ENCODE measurements at regions not wholly inside any gene's neighbourhood (a gene's known extent, or its start where the extent isn't known, plus 50 kb on each side); places are given as distances from the start of the nearest gene placed in this dataset.
"Not testable (repeated sequence)": the region's sequence is repeated elsewhere in the genome, so short reads cannot be mapped to it uniquely, and the experiment has no call there.

DNA sequence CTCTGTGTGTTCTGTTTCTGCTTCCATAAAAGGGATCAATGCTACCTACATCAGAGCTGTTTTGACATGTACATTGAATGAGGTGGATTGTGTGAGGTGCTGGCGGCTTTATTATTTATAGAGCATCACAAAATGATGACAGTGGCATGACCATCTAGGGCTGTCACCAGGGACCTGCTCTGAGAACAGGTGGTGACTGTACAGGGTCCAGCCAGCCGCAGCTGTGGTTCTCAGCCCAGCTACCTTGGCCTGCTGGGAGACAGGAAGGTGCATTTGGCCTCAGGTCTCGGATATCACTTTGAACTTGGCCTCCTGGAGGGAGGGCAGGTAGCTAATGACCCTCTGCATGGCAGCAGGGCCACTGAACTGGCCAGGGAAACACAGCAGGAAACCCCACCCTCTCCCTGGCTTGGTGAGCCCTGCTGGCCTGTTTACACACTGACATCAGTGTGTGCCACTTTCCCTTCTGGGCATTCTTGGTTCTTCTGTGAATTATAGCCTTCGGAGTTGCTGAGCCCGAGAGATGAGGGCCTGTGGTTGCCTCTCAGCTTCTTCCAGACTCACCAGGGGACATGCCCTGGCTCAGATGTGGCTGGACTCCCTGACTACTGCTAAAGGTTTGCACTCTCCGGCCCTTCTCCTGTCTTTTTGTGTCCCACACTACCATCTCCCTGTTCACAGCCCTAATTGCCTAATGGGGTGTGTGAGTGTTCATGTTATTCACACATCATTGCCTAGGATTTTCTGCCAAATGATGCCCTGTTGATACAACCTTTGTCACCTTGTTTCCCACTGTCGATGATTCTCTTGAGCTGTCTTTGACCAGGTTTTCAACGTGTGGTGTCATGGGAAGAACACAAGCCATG lies 109.2 kb upstream of the RAB12 start:
- DNase-seq (ENCODE audit: low spot score): no peak

DNA sequence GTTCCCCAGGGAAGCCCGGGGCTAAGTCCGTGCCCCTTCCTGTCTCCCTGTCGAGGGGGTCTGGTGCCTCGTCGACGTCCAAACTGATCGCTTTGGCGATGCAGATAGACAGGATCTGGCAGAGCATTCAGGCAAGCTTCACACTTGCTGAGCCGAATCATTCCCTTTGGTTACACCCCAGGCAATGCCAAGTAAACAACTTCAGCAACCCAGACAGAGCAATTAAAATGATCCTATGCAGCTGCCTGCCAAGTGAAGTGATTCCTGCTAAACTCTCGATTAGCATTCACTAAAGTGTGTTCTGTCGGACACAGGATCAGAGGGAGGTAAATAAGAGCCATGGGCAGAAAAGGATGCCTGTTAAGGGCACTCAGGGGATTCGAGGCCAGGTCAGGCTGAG lies 108.2 kb upstream of the RAB12 start:
- DNase-seq (ENCODE audit: low spot score): no peak

DNA sequence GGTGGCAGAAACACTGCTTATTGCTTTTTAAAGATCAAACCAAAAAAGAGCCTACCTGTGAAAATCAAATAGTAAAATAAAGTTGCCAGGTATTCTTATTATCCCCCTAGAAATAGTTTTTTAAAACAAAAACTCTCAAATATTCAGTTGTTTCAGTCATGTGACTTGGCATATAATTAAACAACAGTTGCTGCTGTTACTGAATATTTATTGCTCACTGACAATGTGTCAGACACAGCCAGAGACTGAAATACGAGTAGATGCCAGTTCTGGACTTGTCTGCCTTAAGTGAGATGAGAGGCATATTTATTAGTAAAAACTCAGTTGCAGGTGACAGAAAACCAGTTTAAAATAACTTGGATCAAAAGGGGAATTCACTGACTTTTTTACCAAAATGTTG lies 106.0 kb upstream of the RAB12 start:
- DNase-seq (ENCODE audit: low spot score): no peak

DNA sequence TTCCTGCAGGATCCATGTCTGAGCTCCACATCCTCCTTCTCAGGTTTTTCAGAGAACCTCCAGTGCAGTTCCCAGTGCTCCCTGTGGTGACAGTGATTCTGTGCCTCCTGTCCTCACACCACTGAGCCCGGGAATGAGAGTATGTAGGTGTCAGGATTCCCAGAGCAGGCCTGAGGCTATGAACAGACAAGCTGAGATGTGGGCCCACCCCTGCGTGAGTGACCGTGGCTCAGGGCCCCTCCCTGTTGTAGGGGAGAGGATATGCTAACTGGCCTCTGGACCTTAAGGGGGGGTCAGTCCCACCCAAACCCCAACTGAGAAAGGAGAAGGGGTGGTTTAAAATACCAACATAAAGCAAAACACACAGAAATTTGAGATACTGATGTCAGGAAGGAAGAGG lies 104.8 kb upstream of the RAB12 start:
- DNase-seq (ENCODE audit: low spot score): no peak

DNA sequence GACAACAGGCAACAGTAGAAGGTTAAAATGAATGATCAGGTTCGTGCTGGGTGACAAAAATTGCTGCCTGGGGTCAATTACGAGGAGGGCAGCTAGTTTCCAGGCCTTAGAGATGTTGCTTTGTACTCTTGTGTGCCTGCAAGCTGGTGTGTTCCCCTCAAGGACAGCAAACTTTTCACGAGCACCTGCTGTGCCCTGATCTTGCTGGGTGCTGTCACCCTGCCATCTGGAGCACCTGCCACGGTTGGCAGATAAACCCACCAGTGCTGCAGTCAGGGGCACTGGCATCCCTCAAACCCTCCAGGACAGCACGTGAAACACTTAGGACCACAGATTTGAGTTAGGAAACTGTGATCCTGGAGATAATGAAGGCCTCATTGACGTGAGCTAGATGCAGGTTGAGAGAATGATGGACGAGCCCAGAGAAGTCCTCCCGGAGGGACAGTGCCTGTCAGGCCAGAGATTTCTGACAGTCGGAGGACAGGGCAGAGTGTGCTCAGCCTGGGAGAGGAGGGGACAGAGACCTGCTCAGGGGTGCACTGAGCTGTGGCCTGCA lies 104.3 kb upstream of the RAB12 start:
- no peak for DNase-seq (ENCODE audit: low spot score)

DNA sequence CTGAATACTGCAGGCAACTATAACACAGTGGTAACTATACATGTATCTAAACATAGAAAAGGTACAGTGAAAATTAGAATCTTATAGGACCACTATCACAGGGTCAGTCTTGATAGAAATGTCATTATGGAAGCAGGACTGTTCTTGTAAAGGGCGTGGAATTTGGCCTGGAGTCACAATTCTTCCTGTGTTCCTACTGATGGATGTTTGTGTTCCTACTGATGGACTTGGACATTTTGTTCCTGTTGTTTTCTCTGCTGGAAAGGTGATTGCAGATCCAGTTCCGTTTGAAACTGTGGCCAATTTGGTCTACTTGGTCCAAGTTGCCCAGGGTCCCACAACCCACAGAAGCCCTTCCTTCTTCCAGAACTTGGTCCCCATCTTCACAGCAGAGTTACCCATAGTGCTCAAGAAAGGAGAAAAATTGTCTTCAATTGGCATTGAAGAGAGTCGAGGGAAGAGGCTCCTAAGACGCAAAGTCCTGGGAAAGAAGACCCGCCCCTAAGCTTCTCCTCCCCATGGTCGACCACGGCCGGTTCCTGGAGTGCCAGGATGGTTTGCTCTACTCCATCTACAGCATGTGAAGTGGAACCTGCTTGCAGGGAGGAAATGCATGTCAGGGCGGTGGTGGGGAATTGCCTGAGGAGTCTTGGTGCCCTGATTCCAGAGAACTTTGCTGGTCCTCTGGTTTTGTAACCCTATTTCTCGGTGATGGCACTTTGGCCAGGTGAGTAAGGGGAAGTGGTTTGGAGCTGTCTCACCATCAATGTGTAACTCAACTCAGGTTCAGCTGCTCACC lies 102.8 kb upstream of the RAB12 start:
- DNase-seq (ENCODE audit: low spot score): no peak

DNA sequence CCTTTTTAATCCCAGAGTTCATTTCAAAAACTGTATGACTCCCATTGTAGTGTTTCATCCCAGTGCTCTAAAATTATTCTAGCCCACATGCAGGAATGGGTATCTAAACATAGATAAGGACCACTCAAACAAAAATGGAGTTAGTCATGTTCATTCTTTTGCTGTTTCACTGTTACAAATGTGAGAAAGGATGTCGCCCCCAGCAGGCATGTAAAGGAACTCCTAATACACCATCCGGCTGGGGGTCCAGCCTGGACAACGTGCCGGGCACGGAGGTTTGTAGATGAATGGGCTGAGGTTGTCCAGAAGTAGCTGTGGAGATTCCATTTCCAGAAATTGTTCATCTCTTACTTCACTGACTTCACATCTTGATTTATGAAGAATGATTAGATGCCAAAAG lies 101.9 kb upstream of the RAB12 start:
- DNase-seq (ENCODE audit: low spot score): no peak

DNA sequence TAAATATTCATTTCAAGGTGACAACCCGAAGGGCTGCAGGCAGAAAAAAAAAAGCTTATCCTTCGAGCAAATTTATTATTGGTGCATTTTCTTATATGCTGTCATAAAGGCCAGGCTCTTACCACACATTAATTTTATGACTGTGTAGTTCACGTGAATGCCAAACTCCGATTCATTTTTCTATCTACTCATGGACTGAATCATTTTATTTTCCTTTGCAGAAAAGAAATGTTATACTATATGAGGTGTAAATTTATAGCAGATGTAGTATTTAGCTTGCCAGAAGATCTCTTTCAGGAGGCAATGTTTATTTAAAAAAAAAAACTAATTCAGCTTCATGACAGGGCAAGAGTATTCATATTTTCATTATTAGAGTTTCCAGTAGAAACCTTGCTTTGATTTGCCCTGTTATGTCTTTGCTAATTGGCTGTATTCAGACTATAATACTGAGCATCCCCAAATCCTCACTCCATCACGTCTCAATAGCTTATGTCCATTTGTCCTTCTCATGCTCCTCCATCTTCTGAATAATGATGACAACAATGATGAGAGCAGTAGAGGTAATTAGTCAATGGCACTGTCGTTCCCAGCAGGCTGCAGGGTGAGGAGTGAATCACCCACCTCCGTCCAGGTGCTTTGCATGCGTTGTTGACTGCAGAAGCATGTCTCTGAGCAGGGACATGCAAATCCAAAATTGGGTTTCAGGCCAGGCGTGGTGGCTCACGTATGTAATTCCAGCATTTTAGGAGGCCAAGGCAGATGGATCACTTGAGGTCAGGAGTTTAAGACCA lies 101.1 kb upstream of the RAB12 start:
- DNase-seq (ENCODE audit: low spot score): no peak

DNA sequence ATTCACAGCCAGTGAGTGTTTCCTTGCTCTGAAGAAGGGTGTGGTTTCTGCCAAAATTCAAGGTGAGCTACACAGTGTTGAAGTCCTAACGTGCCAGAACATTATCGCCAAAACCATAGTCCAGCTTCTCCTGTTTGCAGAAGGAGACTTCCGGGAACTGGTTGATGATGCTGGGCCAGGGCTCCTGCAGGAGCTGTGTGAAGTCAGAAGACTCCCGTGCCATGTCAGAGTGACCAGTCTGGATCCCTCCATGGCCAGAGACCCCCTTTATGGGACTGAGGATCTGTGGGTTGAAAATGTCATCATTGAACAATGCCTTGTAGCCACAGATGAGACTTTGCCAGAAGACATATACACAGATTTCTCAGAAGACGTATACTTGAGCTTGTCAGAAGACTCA lies 96.0 kb upstream of the RAB12 start:
- DNase-seq (ENCODE audit: low spot score): no peak

DNA sequence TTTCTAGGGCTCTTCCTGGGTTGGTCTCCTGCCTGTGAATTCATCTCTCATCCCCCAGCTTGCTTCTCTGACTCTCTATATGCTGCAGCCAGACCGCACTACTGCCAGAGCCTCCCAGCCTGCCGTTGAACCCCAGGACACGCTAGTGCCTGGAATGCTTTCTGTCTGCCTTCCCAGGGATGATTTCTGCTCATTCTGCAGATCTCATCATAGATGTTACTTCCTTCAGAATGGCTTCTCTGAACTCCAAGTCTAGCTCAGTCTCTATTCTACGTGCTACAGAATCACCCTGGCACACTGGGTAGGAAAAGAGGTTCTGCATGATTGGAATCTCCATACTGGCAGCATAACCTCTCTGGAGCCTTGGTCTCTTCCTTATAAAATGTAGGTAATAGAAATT lies 94.8 kb upstream of the RAB12 start:
- no peak for DNase-seq (ENCODE audit: low spot score)

DNA sequence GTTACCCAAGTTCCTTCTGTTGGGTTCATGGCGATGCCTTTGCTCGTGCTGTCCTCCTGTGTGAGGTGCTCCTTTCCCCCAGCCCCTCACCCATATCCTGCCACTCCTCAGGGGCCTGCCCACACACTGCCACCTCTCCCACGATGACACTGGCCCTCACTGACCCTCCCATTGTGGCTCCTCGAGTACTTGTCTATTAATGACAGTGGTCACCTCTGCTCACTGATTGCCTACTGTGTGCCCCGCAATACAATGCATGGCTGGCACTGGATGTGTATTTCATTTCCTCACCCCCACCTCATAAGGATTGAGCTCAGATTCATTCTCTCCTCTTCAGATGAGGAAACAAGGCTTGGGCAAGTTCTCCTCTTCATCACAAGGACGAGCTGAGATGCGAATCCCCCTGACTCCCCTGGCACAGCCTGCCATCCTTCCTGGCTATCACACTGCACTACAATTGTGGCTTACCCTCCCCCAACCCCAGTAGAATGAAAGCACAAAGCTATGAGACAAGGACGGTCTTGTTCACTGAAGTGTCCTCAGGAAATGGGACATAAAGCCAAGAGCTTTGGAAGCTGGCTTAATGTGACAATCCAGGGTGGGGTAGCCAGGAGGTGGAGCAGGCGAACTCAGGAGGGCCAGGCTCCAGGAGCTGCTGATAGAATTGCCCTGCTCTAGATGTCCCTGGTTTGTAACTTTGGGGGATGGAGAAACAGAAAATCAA lies 93.9 kb upstream of the RAB12 start:
- DNase-seq (ENCODE audit: low spot score): no peak

DNA sequence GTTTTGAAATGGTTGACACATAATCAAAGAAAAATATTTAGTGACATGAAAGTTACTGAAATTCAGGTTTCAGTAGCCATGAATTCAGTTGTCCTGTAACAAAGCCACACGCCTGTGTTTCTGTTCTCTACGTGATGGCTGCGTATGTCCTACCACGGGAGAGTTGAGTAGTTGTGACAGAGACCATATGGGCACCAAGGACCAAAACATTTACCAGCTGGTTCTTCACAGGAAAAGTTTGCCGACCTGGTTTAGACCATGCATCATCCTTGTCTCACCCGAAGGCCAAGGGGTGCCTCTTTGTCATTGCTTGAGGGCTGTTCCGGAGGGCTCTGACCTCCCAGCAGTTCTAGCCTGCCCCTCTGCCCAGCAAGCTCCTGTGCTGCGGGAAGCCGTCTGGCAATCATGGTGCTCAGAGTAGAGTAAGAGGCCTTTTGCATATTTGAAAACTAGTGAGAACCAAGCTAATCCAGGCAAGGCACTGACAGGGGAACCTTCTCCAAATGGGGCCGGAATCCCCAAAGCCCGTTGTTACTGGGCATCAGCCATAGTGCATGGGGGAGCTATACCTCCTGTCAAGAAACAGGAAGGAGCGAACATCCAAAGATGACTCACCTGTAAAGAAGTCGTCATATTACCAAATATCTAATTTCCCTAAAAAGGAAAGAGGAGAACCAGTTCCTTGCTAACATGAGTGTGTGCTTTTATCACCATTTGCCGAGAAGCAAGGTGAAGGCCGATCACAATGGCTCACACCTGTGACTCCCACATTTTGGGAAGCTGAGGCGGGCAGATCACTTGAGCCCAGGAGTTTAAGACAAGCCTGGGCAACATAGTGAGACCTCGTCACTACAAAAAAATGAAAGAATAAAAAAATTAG lies 92.6 kb upstream of the RAB12 start:
- no peak for DNase-seq (ENCODE audit: low spot score)

DNA sequence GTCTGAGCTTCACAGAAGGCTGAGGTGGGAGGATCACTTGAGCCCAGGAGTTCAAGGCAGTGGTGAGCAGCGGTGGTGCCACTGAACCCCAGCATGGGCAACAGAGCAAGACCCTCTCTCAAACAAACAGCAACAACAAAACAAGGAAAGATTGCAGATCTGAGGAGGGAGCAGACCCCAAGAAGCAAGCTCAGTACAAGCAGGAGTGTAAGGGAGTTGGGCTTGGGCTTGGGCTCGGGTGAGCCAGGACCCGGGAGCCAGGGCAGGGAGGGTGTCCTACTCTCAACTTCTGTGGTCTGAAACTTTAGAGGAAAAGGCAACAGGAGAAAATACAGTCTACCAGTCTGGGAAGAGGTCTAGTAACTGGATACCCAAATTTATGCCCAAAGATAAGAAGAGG lies 92.0 kb upstream of the RAB12 start:
- no peak for DNase-seq (ENCODE audit: low spot score)

DNA sequence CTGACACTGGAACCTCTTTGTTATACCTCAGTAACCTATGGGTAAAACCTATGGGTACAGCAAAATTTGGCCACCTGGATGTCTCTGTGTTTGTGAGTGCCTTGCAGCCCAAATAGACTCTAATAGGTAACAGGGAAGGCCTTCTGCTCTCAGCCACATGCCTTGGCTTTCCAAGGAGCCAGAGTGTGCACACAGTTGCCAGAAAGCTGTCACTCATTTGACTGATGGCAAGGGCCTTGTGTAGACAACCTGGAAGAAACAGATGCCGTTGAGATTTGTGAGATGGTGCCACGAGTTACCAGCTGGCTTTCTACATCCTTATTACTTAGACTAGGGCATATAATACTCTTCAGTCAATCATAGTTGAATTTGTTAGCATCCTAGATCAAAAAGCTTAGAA lies 90.1 kb upstream of the RAB12 start:
- no peak for DNase-seq (ENCODE audit: low spot score)

DNA sequence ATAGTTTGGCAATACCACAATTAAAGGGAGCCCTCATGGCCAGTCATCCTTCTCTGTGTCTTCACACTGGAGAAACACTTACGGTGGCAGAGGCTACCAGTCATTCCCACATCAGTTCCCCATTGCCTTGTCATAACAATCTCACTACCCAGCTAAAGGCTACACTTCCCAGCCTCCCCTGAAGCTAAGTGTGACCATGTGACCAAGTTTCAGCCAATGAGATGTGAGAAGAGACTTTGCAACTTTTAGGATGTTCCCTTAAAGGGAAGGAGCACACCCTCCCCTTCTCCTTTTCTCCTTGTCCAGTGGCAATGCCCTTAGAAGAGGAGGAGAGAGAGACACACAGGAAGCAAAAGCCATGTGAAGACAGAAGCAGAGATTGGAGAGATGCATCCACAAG lies 89.0 kb upstream of the RAB12 start:
- no peak for DNase-seq (ENCODE audit: low spot score)

DNA sequence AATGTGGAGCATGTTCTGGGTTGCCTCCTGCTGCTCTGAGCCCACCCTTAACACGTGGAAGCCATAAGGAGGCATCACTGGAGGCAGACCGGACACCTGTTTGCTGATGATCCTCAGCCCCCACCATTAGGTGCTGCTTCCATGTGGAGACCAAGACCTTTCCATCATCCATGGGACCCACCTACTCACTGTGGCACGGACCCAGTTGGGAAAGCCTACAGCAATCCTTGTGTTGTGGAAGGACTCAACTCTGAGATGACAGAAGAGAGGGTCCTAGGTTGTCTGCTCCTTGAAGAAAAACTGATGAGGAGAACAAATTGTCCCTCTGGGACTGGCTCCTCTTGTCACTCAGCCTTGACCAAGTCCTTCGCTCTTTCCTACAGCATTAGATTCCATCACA lies 86.5 kb upstream of the RAB12 start:
- no peak for DNase-seq (ENCODE audit: low spot score)

DNA sequence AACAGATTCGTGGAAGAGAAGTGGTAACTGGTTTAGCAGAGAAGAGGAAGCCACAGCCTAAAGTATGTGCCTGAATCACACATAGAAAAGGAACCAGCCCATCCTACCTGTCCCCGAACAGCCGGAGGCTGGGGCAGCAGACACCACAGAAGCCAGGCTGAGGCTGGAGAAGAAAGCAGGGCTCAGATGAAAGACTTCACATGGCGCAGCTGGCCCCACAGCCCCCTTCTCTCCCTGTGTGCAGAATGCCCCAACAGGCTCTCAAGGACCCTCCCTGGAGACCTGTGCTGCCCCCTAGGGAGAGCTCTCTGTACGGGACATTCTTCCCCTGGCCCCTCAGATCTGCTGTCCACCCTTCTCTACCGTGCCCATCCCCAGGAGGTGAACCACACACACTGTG lies 83.5 kb upstream of the RAB12 start:
- no peak for DNase-seq (ENCODE audit: low spot score)

DNA sequence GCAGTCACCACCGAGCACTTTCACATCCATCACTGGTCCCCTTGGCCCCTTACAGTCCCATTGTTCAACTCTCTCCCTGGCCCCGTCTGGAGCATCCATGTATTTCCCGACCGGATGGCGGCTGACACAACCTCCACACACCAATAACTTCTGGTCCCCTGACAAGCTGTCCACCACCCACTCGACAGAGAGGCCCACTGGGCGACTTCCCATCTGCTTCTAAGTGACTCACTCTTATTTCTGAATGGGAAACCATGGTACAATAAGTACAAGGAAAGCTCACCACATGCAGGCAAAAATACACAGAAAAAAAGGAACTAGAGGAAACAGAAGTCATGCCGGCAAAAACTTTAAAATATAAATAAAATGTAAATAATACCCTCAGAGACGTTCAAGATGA lies 82.9 kb upstream of the RAB12 start:
- DNase-seq (ENCODE audit: low spot score): no peak

DNA sequence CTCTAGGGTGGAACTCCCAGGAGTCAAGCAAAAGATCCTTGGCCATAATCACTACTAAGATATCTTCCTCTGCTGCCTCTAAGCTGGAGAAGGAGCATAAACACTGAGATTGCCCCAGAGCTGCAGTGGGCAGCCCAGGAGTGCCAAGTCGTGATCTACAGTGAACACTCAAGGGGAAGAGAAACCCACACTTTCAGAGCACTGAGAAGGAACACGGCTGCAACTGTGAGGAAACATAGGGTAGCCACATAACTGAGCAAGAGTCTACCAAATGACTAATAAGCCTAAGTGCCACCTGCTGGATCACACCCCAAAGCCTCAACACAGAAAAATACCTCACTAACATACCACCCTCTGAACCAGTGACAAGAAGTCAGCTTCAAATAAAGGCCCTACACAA lies 79.6 kb upstream of the RAB12 start:
- no peak for DNase-seq (ENCODE audit: low spot score)

DNA sequence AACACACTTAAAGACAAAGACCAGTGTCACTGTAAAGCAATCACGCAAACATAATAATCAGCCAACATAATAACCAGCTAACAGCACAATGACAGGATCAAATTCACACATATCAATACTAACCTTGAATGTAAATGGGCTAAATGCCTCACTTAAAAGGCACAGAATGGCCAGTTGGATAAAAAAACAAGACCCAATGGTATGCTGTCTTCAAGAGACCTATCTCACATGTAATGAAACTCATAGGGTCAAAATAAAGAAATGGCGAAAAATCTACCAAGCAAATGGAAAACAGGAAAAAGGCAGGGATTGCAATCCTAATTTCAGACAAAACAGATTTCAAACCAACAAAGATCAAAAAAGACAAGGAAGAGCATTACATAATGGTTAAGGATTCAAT lies 78.2 kb upstream of the RAB12 start:
- not testable (repeated sequence) for DNase-seq (ENCODE audit: low spot score)

DNA sequence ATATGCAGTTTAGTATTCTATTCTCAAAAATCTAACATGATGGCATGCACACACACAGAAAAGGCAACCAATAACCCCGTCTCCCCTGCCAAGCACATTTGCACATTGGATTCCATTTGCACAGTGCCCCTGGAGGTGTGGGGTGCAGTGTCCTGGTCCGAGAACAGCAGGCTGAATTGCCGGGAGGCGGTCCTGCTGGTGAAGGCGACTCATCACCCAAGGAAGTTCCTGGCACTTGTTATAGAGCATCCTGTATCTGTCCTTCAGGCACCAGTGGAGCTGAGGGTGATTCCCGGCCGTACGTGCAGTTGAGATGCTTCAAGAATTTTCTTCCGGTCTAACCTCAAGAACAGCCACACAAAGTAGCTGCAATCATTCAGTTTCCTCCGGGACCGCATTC lies 73.0 kb upstream of the RAB12 start:
- no peak for DNase-seq (ENCODE audit: low spot score)
